ENCODE measurements at regions not wholly inside any gene's neighbourhood (a gene's known extent, or its start where the extent isn't known, plus 50 kb on each side); places are given as distances from the start of the nearest gene placed in this dataset.

DNA sequence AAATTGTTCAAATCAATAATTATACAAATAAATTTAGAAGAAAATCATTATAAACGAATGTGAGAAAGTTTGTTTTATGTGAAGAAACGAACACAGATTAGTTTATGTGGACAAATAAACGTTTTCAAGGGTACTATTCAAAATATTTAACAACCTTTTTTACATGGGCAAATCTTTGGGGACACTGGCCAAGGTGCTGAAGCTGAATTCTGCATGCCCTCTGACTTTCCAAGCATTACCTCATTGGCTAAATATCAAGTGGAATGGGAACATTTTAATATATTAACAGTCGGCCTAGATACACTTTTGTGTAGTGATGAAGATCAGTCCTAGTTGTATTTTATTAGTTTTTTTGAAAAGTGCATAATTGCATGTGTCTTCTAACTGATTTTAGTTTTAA is 636.4 kb upstream of the DPPA4 start:
- intact Hi-C loops (cut with micrococcal nuclease): no loop called here
- TF ChIP-seq EZH2 (IDR thresholded peaks at IDR 0.05; ENCODE audit: low read length, unreplicated experiment): no peak
- TF ChIP-seq, protein P1, sequence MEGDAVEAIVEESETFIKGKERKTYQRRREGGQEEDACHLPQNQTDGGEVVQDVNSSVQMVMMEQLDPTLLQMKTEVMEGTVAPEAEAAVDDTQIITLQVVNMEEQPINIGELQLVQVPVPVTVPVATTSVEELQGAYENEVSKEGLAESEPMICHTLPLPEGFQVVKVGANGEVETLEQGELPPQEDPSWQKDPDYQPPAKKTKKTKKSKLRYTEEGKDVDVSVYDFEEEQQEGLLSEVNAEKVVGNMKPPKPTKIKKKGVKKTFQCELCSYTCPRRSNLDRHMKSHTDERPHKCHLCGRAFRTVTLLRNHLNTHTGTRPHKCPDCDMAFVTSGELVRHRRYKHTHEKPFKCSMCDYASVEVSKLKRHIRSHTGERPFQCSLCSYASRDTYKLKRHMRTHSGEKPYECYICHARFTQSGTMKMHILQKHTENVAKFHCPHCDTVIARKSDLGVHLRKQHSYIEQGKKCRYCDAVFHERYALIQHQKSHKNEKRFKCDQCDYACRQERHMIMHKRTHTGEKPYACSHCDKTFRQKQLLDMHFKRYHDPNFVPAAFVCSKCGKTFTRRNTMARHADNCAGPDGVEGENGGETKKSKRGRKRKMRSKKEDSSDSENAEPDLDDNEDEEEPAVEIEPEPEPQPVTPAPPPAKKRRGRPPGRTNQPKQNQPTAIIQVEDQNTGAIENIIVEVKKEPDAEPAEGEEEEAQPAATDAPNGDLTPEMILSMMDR (conservative IDR thresholded peaks at IDR 0.05; ENCODE audit: low read depth, low read length): no peak
- no peak for TF ChIP-seq EZH2phosphoT487 (IDR thresholded peaks at IDR 0.05; ENCODE audit: borderline replicate concordance, low read length)
- Histone ChIP-seq H2AFZ (ENCODE audit: low read length) (no peak overlapping the region), H3K27me3 (ENCODE audit: low read length) (no peaks in the 10 kb centered on the region), H3K9ac (ENCODE audit: low read length) (no peak overlapping the region), H3K4me1 (ENCODE audit: insufficient read depth, low read length) (no peaks in the 10 kb centered on the region), H3K79me2 (ENCODE audit: low read length) (no peaks in the 10 kb centered on the region), H3K4me3 (ENCODE audit: low read length) (no peak overlapping the region), H3K9me2 (replicated peaks; ENCODE audit: low read length) (no peaks in the 10 kb centered on the region), H3K36me3 (ENCODE audit: low read depth, low read length) (no peaks in the 10 kb centered on the region), H3K4me2 (ENCODE audit: low read length) (no peak overlapping the region), H4K20me1 (ENCODE audit: low read length) (no peaks in the 10 kb centered on the region), H3F3A (ENCODE audit: low read length, unreplicated experiment) (no peaks in the 10 kb centered on the region), H3K9me3 (ENCODE audit: low read length) (no peaks in the 10 kb centered on the region), H3K27ac (ENCODE audit: low read length) (no peak overlapping the region)
- ATAC-seq (no peak), DNase-seq (no peak)
- no TSS peak for BruUV-seq (replicated peaks)
- CTCF ChIA-PET: no interaction called here
- POLR2A ChIA-PET (ENCODE audit: unreplicated experiment): no interaction called here

DNA sequence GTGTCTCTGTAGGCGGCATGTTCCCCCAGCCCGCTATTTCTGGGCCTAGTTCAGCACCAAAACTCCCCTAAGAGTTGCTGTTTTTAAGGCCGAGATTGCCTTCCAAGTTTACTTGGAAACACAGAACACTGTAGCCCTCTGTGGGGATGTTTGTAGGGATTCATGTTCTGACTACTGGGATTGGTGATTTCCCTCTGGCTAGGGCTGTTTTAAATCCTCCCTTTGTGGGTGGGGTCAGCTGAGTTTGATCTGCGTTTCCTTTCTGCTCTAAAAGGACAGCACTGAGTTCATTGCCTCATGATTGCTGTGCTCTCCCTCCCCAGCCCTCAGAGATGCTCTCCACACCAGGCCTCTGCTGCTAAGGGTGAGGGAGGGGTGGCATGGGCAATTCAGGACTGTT is 640.6 kb upstream of the DPPA4 start:
- Histone ChIP-seq H3K4me3 (ENCODE audit: low read length) (no peak overlapping the region), H3K4me2 (ENCODE audit: low read length) (no peak overlapping the region), H3F3A (ENCODE audit: low read length, unreplicated experiment) (no peaks in the 10 kb centered on the region), H3K36me3 (ENCODE audit: low read depth, low read length) (no peaks in the 10 kb centered on the region), H3K9me2 (replicated peaks; ENCODE audit: low read length) (no peaks in the 10 kb centered on the region), H2AFZ (ENCODE audit: low read length) (no peak overlapping the region), H3K9me3 (ENCODE audit: low read length) (no peaks in the 10 kb centered on the region), H3K27me3 (ENCODE audit: low read length) (no peaks in the 10 kb centered on the region), H3K27ac (ENCODE audit: low read length) (no peak overlapping the region), H4K20me1 (ENCODE audit: low read length) (no peaks in the 10 kb centered on the region), H3K4me1 (ENCODE audit: insufficient read depth, low read length) (no peaks in the 10 kb centered on the region), H3K9ac (ENCODE audit: low read length) (no peak overlapping the region), H3K79me2 (ENCODE audit: low read length) (no peaks in the 10 kb centered on the region)
- no TSS peak for BruUV-seq (replicated peaks)
- ChIA-PET CTCF (no interaction called here), POLR2A (ENCODE audit: unreplicated experiment) (interaction anchor here (0.7 kb wide), 1 partner anchor 534 kb away, joined by 4 read pairs; no protein-coding TSS in a partner anchor)
- TF ChIP-seq, protein P1 (conservative IDR thresholded peaks at IDR 0.05; ENCODE audit: low read depth, low read length): no peak
- no peak for TF ChIP-seq EZH2phosphoT487 (IDR thresholded peaks at IDR 0.05; ENCODE audit: borderline replicate concordance, low read length)
- no peak for TF ChIP-seq EZH2 (IDR thresholded peaks at IDR 0.05; ENCODE audit: low read length, unreplicated experiment)
- no peak for ATAC-seq
- intact Hi-C loops (cut with micrococcal nuclease): no loop called here
- no peak for DNase-seq

DNA sequence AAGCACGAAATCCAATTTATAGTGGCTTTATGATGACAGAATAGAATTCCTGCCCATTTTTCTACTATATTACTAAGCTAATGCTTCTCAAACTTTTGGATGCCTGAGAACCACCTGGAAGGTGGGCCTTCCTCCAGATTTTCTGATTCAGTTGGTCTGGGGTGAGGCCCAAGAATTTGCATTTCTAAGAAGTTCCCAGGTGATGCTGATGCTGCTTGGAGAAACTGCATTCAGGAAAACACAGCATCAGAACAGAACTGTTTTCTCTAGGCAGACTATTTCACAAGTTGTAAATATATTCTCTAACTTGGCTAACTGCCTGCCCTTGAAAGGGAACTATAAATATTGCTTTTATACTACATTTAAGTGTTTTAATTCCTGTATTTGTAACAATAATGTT is 644.9 kb upstream of the DPPA4 start:
- H3K36me3 ChIP-seq (ENCODE audit: low read depth, low read length): no peaks in the 10 kb centered on the region
- H3K9me2 ChIP-seq (replicated peaks; ENCODE audit: low read length): no peaks in the 10 kb centered on the region
- H3K4me1 ChIP-seq (ENCODE audit: insufficient read depth, low read length): no peaks in the 10 kb centered on the region
- BruUV-seq (replicated peaks): no TSS peak
- no peak overlapping the region for H3K27ac ChIP-seq (ENCODE audit: low read length)
- no peaks in the 10 kb centered on the region for H3K79me2 ChIP-seq (ENCODE audit: low read length)
- ChIA-PET POLR2A (ENCODE audit: unreplicated experiment) (no interaction called here), CTCF (no interaction called here)
- no peaks in the 10 kb centered on the region for H3K27me3 ChIP-seq (ENCODE audit: low read length)
- ATAC-seq (no peak), DNase-seq (no peak)
- H3K4me2 ChIP-seq (ENCODE audit: low read length): no peak overlapping the region
- no peak overlapping the region for H2AFZ ChIP-seq (ENCODE audit: low read length)
- intact Hi-C loops (cut with micrococcal nuclease): no loop called here
- H3F3A ChIP-seq (ENCODE audit: low read length, unreplicated experiment): no peaks in the 10 kb centered on the region
- H3K4me3 ChIP-seq (ENCODE audit: low read length): no peak overlapping the region
- no peak overlapping the region for H3K9ac ChIP-seq (ENCODE audit: low read length)
- no peaks in the 10 kb centered on the region for H4K20me1 ChIP-seq (ENCODE audit: low read length)
- TF ChIP-seq EZH2phosphoT487 (IDR thresholded peaks at IDR 0.05; ENCODE audit: borderline replicate concordance, low read length): no peak
- no peak for TF ChIP-seq EZH2 (IDR thresholded peaks at IDR 0.05; ENCODE audit: low read length, unreplicated experiment)
- TF ChIP-seq, protein P1 (conservative IDR thresholded peaks at IDR 0.05; ENCODE audit: low read depth, low read length): no peak
- H3K9me3 ChIP-seq (ENCODE audit: low read length): no peaks in the 10 kb centered on the region

Measured in PC-3 (cell line).